OCI-LY7 (cell line): ENCODE measurements at regions not wholly inside any gene's neighbourhood (a gene's known extent, or its start where the extent isn't known, plus 50 kb on each side); places are given as distances from the start of the nearest gene placed in this dataset.

Experiments used
- BruUV-seq: library from RNA; stranded (reverse); fragments of 400-500 nt; replicated peaks from 2 replicates; lab custom pipeline; 2021; lab: Mats Ljungman, UMichigan
- CTCF ChIA-PET: fragments of 300-600 bp; sonication (Branson Sonifier 250); formaldehyde crosslinking; loops from one replicate; lab custom pipeline; 2022; ENCODE audit warnings: antibody characterized with exemption; ENCODE audit not compliant: unreplicated experiment; lab: Charles Lee
- POLR2A ChIA-PET: fragments of 300-600 bp; sonication (Branson Sonifier 250); formaldehyde crosslinking; loops from one replicate; lab custom pipeline; 2022; ENCODE audit warnings: antibody characterized with exemption; lab: Charles Lee
- DNase-seq: peaks from one replicate; pipeline ENCODE4 v3.0.0-alpha.2; 2015; ENCODE audit warnings: low spot score
- H2AFZ ChIP-seq: fragments of 200-600 bp; sonication (generic), shearing (Covaris generic); 2 replicates; pipeline ENCODE4 v1.6.1; 2014; ENCODE audit warnings: mild to moderate bottlenecking, antibody characterized with exemption, low read length, moderate library complexity
- H3K27ac ChIP-seq: fragments of 200-600 bp; sonication (generic); 2 replicates; pipeline ENCODE4 v1.5.1; 2014; ENCODE audit warnings: mixed run types, low read depth, mild to moderate bottlenecking, moderate library complexity, low read length, inconsistent platforms; ENCODE audit not compliant: poor library complexity, severe bottlenecking
- H3K36me3 ChIP-seq: fragments of 200-600 bp; sonication (generic); 2 replicates; pipeline ENCODE4 v1.6.1; 2014; ENCODE audit warnings: mild to moderate bottlenecking, antibody characterized with exemption, low read length, moderate library complexity, mixed read lengths; ENCODE audit not compliant: insufficient read depth
- H3K4me1 ChIP-seq: fragments of 200-600 bp; sonication (generic); 2 replicates; pipeline ENCODE4 v1.5.1; 2014; ENCODE audit warnings: mild to moderate bottlenecking, low read length; ENCODE audit not compliant: insufficient read depth, poor library complexity, severe bottlenecking
- H3K4me2 ChIP-seq: fragments of 200-600 bp; sonication (generic); 2 replicates; pipeline ENCODE4 v1.6.1; 2014; ENCODE audit warnings: mild to moderate bottlenecking, low read length
- H3K4me3 ChIP-seq: fragments of 200-600 bp; sonication (generic); 2 replicates; pipeline ENCODE4 v1.5.1; 2014; ENCODE audit warnings: mild to moderate bottlenecking, low read depth, low read length; ENCODE audit not compliant: poor library complexity, severe bottlenecking
- H3K79me2 ChIP-seq: fragments of 200-600 bp; sonication (generic); 2 replicates; pipeline ENCODE4 v1.6.1; 2016; ENCODE audit warnings: low read depth, mild to moderate bottlenecking, low read length, moderate library complexity, mixed read lengths; ENCODE audit not compliant: insufficient read depth
- H3K9me2 ChIP-seq: fragments of 200-600 bp; sonication (generic); 2 replicates; pipeline ENCODE4 v1.6.1; 2016; ENCODE audit warnings: mild to moderate bottlenecking, low read length, mixed read lengths; ENCODE audit not compliant: insufficient read depth
- H3K9me3 ChIP-seq: fragments of 200-600 bp; sonication (generic); 2 replicates; pipeline ENCODE4 v1.6.1; 2014; ENCODE audit warnings: mild to moderate bottlenecking, mixed run types, low read length, mixed read lengths
- H4K20me1 ChIP-seq: fragments of 200-600 bp; sonication (generic); 2 replicates; pipeline ENCODE4 v1.6.1; 2014; ENCODE audit warnings: mild to moderate bottlenecking, antibody characterized with exemption, low read length, moderate library complexity, mixed read lengths; ENCODE audit not compliant: insufficient read depth
- EZH2phosphoT487 ChIP-seq: fragments of 200-600 bp; sonication (generic); IDR thresholded peaks from 2 replicates; pipeline ENCODE4 v1.6.1; 2018; ENCODE audit warnings: low read depth, borderline replicate concordance, mild to moderate bottlenecking, mixed run types, antibody characterized with exemption, low read length, moderate library complexity, mixed read lengths
- intact Hi-C: fragments of 100-400 bp; cut with micrococcal nuclease; formaldehyde crosslinking; loops from one replicate; pipeline ENCODE4 v1.10.0; 2022; ENCODE audit not compliant: unreplicated experiment
- TF ChIP-seq, protein P1 (sequence below): fragments of 200-600 bp; sonication (generic); conservative IDR thresholded peaks from 2 replicates; pipeline ENCODE4 v1.5.1; 2014; ENCODE audit warnings: mild to moderate bottlenecking, antibody characterized with exemption, low read length, moderate library complexity, mixed read lengths

DNA sequence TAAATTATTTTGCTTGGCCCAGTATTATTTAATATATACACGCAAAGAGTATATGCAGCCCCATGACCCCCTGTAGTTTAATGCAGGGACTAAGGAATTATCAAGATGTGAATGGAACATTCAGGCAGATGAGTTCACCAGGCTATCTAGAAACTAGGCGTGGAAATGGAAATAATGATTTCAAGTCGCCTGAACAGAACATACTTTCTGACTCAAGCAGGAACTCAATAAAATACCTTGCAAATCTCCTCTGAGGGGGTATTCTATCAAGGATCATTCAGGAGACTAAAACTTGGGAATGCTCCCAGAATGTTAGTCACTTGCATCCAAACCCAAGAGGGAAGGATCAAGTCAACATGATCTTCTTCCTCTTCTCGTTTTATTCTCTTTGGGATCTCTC is 59.6 kb upstream of the RASSF6 start:
- H3K9me2 ChIP-seq, result no peaks in the 10 kb centered on the region
- no peaks in the 10 kb centered on the region for H3K9me3 ChIP-seq
- no peak for TF ChIP-seq EZH2phosphoT487
- TF ChIP-seq, protein P1, sequence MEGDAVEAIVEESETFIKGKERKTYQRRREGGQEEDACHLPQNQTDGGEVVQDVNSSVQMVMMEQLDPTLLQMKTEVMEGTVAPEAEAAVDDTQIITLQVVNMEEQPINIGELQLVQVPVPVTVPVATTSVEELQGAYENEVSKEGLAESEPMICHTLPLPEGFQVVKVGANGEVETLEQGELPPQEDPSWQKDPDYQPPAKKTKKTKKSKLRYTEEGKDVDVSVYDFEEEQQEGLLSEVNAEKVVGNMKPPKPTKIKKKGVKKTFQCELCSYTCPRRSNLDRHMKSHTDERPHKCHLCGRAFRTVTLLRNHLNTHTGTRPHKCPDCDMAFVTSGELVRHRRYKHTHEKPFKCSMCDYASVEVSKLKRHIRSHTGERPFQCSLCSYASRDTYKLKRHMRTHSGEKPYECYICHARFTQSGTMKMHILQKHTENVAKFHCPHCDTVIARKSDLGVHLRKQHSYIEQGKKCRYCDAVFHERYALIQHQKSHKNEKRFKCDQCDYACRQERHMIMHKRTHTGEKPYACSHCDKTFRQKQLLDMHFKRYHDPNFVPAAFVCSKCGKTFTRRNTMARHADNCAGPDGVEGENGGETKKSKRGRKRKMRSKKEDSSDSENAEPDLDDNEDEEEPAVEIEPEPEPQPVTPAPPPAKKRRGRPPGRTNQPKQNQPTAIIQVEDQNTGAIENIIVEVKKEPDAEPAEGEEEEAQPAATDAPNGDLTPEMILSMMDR, result no peak
- no peaks in the 10 kb centered on the region for H4K20me1 ChIP-seq
- H3K79me2 ChIP-seq, result no peaks in the 10 kb centered on the region
- intact Hi-C loops, result no loop called here
- H3K4me3 ChIP-seq, result no peak overlapping the region
- no TSS peak for BruUV-seq
- H3K36me3 ChIP-seq, result no peaks in the 10 kb centered on the region
- POLR2A ChIA-PET, result interaction anchor here (0.6 kb wide), 1 partner anchor 183 kb away, joined by 3 read pairs; no protein-coding TSS in a partner anchor
- H3K27ac ChIP-seq, result no peak overlapping the region
- no peak overlapping the region for H2AFZ ChIP-seq
- no peak for DNase-seq
- peaks cover 8% of the 10 kb centered on the region for H3K4me1 ChIP-seq
- H3K4me2 ChIP-seq, result no peak overlapping the region
- CTCF ChIA-PET, result no interaction called here

DNA sequence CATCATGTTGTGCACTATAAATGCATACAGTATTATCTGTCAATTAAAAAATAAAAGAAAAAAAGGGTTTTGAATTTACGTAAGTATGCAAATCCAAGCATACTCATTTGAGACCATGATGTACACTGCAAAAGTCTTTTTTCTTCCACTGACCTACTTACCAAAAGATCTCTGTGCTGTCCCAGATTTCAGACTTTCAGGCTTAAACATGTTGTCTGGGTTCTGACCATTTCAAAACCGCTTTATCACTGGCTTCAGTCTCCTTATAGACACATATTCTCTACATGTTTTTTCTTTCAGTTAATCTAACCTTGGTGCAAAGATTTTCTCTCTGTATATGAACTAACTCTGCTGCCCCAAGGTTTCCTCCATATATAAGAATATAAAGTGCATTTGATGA is 58.6 kb upstream of the CXCL8 start:
- no peak for DNase-seq
- Histone ChIP-seq H3K4me3 (no peak overlapping the region), H2AFZ (no peak overlapping the region), H3K79me2 (no peaks in the 10 kb centered on the region), H3K9me3 (no peaks in the 10 kb centered on the region), H3K4me1 (peaks cover 7% of the 10 kb centered on the region), H3K4me2 (no peak overlapping the region), H3K9me2 (no peaks in the 10 kb centered on the region), H4K20me1 (no peaks in the 10 kb centered on the region), H3K27ac (no peak overlapping the region), H3K36me3 (no peaks in the 10 kb centered on the region)
- intact Hi-C loops, result no loop called here
- ChIA-PET CTCF (no interaction called here), POLR2A (no interaction called here)
- TF ChIP-seq, protein P1, result no peak
- TF ChIP-seq EZH2phosphoT487, result no peak
- BruUV-seq, result no TSS peak

DNA sequence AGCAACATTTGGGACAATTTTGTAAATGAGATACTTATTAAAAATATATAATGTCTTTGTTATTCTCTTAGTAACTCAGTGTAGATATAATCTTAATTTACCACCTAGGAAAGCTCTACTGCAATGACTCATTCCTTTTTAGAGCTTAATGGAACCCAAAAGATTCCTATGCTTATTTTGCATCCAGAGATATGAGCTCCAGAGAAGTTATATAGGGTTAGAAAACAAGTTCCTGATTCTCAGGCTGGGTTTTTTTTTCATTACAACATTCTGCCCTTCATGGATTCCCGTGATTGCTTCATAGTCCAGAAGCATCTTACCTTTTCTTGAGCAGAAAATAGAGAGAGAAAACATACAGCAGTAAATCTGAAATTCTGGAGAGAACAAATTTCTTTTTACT is 57.9 kb upstream of the CXCL8 start:
- no peak overlapping the region for H3K4me3 ChIP-seq
- H3K4me1 ChIP-seq, result no peaks in the 10 kb centered on the region
- H3K9me2 ChIP-seq, result no peaks in the 10 kb centered on the region
- no peak overlapping the region for H2AFZ ChIP-seq
- H3K79me2 ChIP-seq, result no peaks in the 10 kb centered on the region
- no peaks in the 10 kb centered on the region for H3K9me3 ChIP-seq
- DNase-seq, result no peak
- ChIA-PET POLR2A (interaction anchor here (0.8 to 1.4 kb wide), 3 partner anchors 16 to 587 kb away, joined by 4 read pairs; no protein-coding TSS in a partner anchor), CTCF (no interaction called here)
- H3K27ac ChIP-seq, result no peak overlapping the region
- no TSS peak for BruUV-seq
- no peak overlapping the region for H3K4me2 ChIP-seq
- no peaks in the 10 kb centered on the region for H4K20me1 ChIP-seq
- H3K36me3 ChIP-seq, result no peaks in the 10 kb centered on the region
- TF ChIP-seq EZH2phosphoT487, result no peak
- intact Hi-C loops, result no loop called here
